ENCODE measurements at regions not wholly inside any gene's neighbourhood (a gene's known extent, or its start where the extent isn't known, plus 50 kb on each side); places are given as distances from the start of the nearest gene placed in this dataset.

- no peak for DNase-seq
These were observed 61.0 kb downstream of the GTPBP8 start for GRCh38 chr3:113051787-113052186.

- no peak for DNase-seq
These were observed 62.4 kb downstream of the GTPBP8 start for GRCh38 chr3:113053169-113053568.

GRCh38 chr3:113054552-113054951, 63.8 kb downstream of the GTPBP8 start:
- no peak for DNase-seq

GRCh38 chr3:113055201-113055600, 64.4 kb downstream of the GTPBP8 start:
- no peak for DNase-seq

- DNase-seq = no peak
These were observed 65.2 kb downstream of the GTPBP8 start for GRCh38 chr3:113055961-113056360.

GRCh38 chr3:113057117-113057516, 66.3 kb downstream of the GTPBP8 start:
- DNase-seq = no peak

GRCh38 chr3:113058188-113058587, 67.4 kb downstream of the GTPBP8 start:
- DNase-seq = no peak

- DNase-seq = no peak
These were observed 71.9 kb downstream of the GTPBP8 start for GRCh38 chr3:113062705-113063104.

GRCh38 chr3:113063126-113063894, 72.5 kb downstream of the GTPBP8 start:
- DNase-seq = no peak

GRCh38 chr3:113064183-113064582, 73.4 kb downstream of the GTPBP8 start:
- no peak for DNase-seq

- DNase-seq = no peak
These were observed 74.6 kb downstream of the GTPBP8 start for GRCh38 chr3:113065336-113065735.

GRCh38 chr3:113070072-113070640, 79.4 kb downstream of the GTPBP8 start:
- no peak for DNase-seq

- DNase-seq = no peak
These were observed 79.9 kb downstream of the GTPBP8 start for GRCh38 chr3:113070681-113071113.

GRCh38 chr3:113075588-113075987, 84.8 kb downstream of the GTPBP8 start:
- DNase-seq = no peak

- no peak for DNase-seq
These were observed 88.6 kb downstream of the GTPBP8 start for GRCh38 chr3:113079218-113079961.

- DNase-seq = no peak
These were observed 94.0 kb downstream of the GTPBP8 start for GRCh38 chr3:113084777-113085176.

- no peak for DNase-seq
These were observed 96.0 kb downstream of the GTPBP8 start for GRCh38 chr3:113086560-113087461.

- DNase-seq = no peak
These were observed 97.8 kb downstream of the GTPBP8 start for GRCh38 chr3:113088616-113089015.

GRCh38 chr3:113091417-113091816, 100.6 kb downstream of the GTPBP8 start:
- DNase-seq = no peak

- no peak for DNase-seq
These were observed 102.0 kb downstream of the GTPBP8 start for GRCh38 chr3:113092746-113093145.

- no peak for DNase-seq
These were observed 103.8 kb downstream of the GTPBP8 start for GRCh38 chr3:113094337-113095221.
